Peyer's patch (tissue), 4 donors: ENCODE measurements at regions not wholly inside any gene's neighbourhood (a gene's known extent, or its start where the extent isn't known, plus 50 kb on each side); places are given as distances from the start of the nearest gene placed in this dataset.

ENCODE experiments used
- POLR2A ChIP-seq, 2 donors: fragments of 450-650 bp; IDR thresholded peaks; one replicate each; pipeline ENCODE4 v1.5.1; 2017; ENCODE audit warnings: antibody characterized with exemption in 2 of 2, mild to moderate bottlenecking in 2 of 2, moderate library complexity in 2 of 2
- TF ChIP-seq, protein P1 (sequence below), 6 experiments: fragments of 450-650 bp in 4 of 6; fragments of 200-600 bp in 2 of 6; sonication (generic) in 1 of 6; IDR thresholded peaks; one replicate each; pipeline ENCODE4 v1.5.1; 2017 to 2019; ENCODE audit warnings: antibody characterized with exemption in 6 of 6, mild to moderate bottlenecking in 3 of 6, moderate library complexity in 1 of 6

DNA sequence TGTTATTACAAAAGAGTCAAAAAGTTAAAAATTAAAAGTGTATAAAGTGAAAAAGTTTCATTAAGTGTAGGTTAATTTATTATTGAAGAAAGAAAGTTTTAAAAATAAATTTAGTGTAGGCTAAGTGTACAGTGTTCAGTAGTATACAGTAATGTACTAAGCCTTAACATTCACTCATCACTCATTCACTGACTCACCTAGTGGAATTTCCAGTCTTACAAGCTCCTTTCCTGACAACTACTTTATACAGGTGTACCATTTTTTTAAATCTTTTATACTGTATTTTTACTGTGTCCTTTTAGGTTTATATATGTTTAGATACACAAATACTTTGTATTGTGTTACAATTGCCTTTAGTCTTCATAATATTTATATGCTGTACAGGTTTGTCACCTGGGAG, 530.2 kb upstream of the FAM174A start:
- TF ChIP-seq POLR2A (IDR thresholded peaks at IDR 0.05), result no peak
- TF ChIP-seq, protein P1, sequence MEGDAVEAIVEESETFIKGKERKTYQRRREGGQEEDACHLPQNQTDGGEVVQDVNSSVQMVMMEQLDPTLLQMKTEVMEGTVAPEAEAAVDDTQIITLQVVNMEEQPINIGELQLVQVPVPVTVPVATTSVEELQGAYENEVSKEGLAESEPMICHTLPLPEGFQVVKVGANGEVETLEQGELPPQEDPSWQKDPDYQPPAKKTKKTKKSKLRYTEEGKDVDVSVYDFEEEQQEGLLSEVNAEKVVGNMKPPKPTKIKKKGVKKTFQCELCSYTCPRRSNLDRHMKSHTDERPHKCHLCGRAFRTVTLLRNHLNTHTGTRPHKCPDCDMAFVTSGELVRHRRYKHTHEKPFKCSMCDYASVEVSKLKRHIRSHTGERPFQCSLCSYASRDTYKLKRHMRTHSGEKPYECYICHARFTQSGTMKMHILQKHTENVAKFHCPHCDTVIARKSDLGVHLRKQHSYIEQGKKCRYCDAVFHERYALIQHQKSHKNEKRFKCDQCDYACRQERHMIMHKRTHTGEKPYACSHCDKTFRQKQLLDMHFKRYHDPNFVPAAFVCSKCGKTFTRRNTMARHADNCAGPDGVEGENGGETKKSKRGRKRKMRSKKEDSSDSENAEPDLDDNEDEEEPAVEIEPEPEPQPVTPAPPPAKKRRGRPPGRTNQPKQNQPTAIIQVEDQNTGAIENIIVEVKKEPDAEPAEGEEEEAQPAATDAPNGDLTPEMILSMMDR (IDR thresholded peaks at IDR 0.05), result no peak
